ENCODE measurements at regions not wholly inside any gene's neighbourhood (a gene's known extent, or its start where the extent isn't known, plus 50 kb on each side); places are given as distances from the start of the nearest gene placed in this dataset.
"Not testable (repeated sequence)": the region's sequence is repeated elsewhere in the genome, so short reads cannot be mapped to it uniquely, and the experiment has no call there.

DNA sequence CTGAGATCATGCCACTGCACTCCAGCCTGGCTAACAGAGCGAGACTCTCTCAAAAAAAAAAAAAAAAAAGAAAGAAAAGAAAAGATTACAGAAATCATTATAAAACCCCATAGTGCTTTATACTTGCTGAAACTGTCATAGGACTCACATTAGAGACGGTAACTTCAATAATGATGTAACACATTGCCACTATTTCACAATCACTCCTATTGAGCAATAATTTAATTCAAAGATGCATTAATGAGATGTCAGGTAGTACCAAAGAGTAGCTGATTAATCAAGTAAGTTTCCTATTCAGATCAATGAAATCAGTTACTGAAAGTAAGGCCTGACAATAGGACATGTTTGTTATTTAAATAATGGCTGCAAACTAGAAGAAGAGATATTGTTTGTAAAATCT lies 751.5 kb upstream of the ALG10B start:
- Mint-ChIP-seq H3K27me3 (no peaks in the 10 kb centered on the region), H3K4me1 (no peaks in the 10 kb centered on the region), H3K27ac (no peak overlapping the region), H3K36me3 (no peaks in the 10 kb centered on the region), H3K4me3 (no peak overlapping the region), H3K9me3 (peaks cover 2 to 16% (median 11%) of the 10 kb centered on the region in 3 donors)

DNA sequence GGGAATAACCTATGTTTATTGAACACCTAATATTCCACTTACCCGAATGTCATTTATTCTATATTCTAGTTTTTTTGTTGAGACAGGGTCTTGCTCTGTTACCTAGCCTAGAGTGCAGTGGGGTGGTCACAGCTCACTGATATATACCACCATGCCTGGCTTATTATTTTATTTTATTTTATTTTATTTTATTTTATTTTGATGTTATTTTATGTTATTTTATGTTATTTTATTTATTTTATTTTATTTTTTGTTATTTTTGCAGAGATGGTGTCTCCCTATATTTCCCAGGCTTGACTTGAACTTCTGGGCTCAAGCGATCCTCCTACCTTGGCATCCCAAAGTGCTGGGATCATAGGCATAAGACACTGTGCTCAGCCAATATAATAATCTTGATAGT lies 746.0 kb upstream of the ALG10B start:
- not testable (repeated sequence) for H3K27me3 Mint-ChIP-seq, H3K4me3 Mint-ChIP-seq
- H3K9me3 Mint-ChIP-seq, result peaks cover 2 to 12% (median 9%) of the 10 kb centered on the region in 3 donors

More for the DNA sequence above, 746.0 kb upstream of the ALG10B start:
- not testable (repeated sequence) for H3K27ac Mint-ChIP-seq, H3K36me3 Mint-ChIP-seq, H3K4me1 Mint-ChIP-seq

Data from IgD-negative memory B cell (primary cell).